AG09309 (cell line): ENCODE measurements at regions not wholly inside any gene's neighbourhood (a gene's known extent, or its start where the extent isn't known, plus 50 kb on each side); places are given as distances from the start of the nearest gene placed in this dataset.
A peak's percentile ranks its signal among the peaks of the same experiment; 100 is the strongest.

Experiments used
- DNase-seq: peaks from one replicate; pipeline ENCODE4 v3.0.0-alpha.2; 2010; ENCODE audit warnings: low read depth
- H3K4me3 ChIP-seq: 2 replicates; pipeline ENCODE4 v1.5.1; 2011; ENCODE audit warnings: mild to moderate bottlenecking, low read depth, low read length, moderate library complexity; ENCODE audit not compliant: control insufficient read depth
- TF ChIP-seq, protein P1 (sequence below): IDR thresholded peaks from 2 replicates; pipeline ENCODE4 v1.5.1; 2011; ENCODE audit warnings: mild to moderate bottlenecking, low read depth, low read length, inconsistent platforms; ENCODE audit not compliant: insufficient read depth, control insufficient read depth; ENCODE audit errors: missing control alignments

- no peak overlapping the region for H3K4me3 ChIP-seq
- TF ChIP-seq, protein P1, sequence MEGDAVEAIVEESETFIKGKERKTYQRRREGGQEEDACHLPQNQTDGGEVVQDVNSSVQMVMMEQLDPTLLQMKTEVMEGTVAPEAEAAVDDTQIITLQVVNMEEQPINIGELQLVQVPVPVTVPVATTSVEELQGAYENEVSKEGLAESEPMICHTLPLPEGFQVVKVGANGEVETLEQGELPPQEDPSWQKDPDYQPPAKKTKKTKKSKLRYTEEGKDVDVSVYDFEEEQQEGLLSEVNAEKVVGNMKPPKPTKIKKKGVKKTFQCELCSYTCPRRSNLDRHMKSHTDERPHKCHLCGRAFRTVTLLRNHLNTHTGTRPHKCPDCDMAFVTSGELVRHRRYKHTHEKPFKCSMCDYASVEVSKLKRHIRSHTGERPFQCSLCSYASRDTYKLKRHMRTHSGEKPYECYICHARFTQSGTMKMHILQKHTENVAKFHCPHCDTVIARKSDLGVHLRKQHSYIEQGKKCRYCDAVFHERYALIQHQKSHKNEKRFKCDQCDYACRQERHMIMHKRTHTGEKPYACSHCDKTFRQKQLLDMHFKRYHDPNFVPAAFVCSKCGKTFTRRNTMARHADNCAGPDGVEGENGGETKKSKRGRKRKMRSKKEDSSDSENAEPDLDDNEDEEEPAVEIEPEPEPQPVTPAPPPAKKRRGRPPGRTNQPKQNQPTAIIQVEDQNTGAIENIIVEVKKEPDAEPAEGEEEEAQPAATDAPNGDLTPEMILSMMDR, result peak; percentile 59
- peak; percentile 7 for DNase-seq
Observed at GRCh38 chr6:128725271-128726233, 157.4 kb upstream of the LAMA2 start.

DNA sequence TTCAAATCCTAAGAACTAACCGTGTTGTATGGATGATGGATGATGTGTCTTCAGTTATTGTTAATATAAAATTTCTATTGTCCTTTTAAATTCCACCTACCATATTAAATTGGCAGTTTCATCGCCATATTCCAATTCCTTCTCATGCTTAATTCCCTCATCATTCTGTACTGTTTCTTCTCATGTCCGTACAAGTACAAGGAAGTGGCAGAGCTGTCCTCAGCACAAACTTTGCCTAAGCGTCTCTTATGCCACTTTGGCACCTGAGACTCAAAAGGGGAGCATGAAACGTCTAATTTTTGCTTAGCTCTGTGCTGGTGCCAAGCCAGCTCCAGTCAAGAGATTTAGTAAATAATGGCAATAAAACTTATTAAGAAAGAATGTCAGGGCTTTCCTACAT lies 158.2 kb upstream of the LAMA2 start:
- no peak overlapping the region for H3K4me3 ChIP-seq
- no peak for DNase-seq
- TF ChIP-seq, protein P1, result no peak

DNA sequence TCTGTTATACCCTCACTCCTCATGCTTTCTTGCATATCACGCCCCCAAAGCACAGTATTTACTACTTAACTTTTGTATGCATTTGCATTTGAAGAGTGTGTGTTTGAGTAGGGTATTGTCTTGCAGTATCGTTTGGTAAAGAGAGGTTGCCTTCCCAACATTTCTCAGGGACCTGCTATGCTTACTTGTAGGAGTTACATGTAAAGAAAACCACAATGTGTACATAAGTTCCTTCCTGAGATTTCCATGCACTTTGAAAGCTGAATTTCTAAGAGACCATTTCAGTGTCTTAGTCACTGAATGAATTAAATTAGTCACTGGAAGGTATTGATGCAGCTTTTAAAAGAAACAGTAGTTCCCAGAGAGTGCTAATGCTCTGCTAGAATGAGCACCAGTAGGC lies 159.3 kb upstream of the LAMA2 start:
- no peak for DNase-seq
- TF ChIP-seq, protein P1, result no peak
- H3K4me3 ChIP-seq, result no peak overlapping the region

DNA sequence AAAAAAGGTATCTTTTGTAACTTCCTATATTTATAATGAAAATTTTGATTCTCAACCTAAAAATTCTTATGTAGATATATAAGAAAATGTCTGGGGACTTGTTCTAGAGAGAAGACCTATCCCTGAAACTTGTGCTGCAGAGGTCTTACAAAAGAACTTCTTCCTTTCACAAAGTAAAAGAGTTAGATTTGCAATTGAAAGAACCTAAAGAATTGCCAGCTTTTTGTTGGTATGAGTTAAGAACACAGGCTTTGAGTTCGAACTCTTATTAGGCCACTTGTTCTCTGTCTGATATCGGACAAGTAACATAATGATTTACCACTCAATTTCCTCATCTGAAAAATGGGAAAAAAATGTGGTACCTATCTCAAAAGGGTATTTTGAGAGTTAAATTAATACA lies 162.0 kb upstream of the LAMA2 start:
- DNase-seq, result no peak
- H3K4me3 ChIP-seq, result no peak overlapping the region
- TF ChIP-seq, protein P1, result no peak

DNA sequence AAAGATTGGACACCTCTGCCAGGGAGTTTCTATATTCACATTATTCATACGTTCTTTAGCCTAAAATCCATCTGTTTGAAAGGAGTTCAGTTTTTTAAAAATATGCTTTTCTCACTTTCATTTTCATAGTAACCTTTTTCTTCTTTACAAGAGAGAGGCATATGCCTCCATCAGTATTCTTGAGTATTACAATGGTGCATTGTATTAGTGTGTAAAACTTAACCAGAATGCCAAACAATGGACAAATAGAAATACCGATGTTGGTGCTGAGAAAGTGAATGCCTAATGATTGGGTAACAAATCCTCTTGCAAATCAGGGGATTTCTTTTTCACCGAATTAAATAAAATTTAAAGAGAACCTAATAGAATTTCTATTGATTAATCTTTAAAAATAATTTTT lies 163.2 kb upstream of the LAMA2 start:
- no peak for DNase-seq
- H3K4me3 ChIP-seq, result no peak overlapping the region
- TF ChIP-seq, protein P1, result no peak

- DNase-seq, result peak; percentile 27
- TF ChIP-seq, protein P1, result no peak
- H3K4me3 ChIP-seq, result no peak overlapping the region
Observed at GRCh38 chr6:128713461-128713860, 169.5 kb upstream of the LAMA2 start.
